HT-29 (cell line): ENCODE measurements at regions not wholly inside any gene's neighbourhood (a gene's known extent, or its start where the extent isn't known, plus 50 kb on each side); places are given as distances from the start of the nearest gene placed in this dataset. TPM values are rescaled to one million over a fixed set of nuclear protein-coding genes. Genes with fewer than 3 reads are reported as not detected.

Experiments
- DNase-seq: peaks from one replicate; pipeline ENCODE4 v3.0.0-alpha.2; 2015; ENCODE audit warnings: low spot score
- small RNA-seq: library from RNA; depleted of rRNA; stranded (forward); fragments of <200 nt; gene quantifications from one replicate; pipeline ENCODE3, GENCODE V24; 2014

- no peak for DNase-seq
Observed at GRCh38 chr2:163849756-163850435, 114.1 kb upstream of the FIGN start.

GRCh38 chr2:163838890-163839289 lies 103.1 kb upstream of the FIGN start:
- DNase-seq: no peak

GRCh38 chr2:163836167-163836566 lies 100.4 kb upstream of the FIGN start:
- DNase-seq: no peak

- DNase-seq: no peak
Observed at GRCh38 chr2:163834841-163835240, 99.0 kb upstream of the FIGN start.

- DNase-seq: no peak
Observed at GRCh38 chr2:163834221-163834620, 98.4 kb upstream of the FIGN start.

GRCh38 chr2:163828771-163829170 lies 93.0 kb upstream of the FIGN start:
- no peak for DNase-seq

- DNase-seq: no peak
Observed at GRCh38 chr2:163822033-163822432, 86.2 kb upstream of the FIGN start.

- no peak for DNase-seq
Observed at GRCh38 chr2:163812926-163813520, 77.2 kb upstream of the FIGN start.

- DNase-seq: peak; percentile 4
Observed at GRCh38 chr2:163808406-163808805, 72.6 kb upstream of the FIGN start.

- DNase-seq: no peak
Observed at GRCh38 chr2:163802284-163802683, 66.5 kb upstream of the FIGN start.

- no peak for DNase-seq
Observed at GRCh38 chr2:163801486-163801885, 65.7 kb upstream of the FIGN start.

GRCh38 chr2:163800951-163801381 lies 65.2 kb upstream of the FIGN start:
- DNase-seq: no peak

GRCh38 chr2:163799807-163800206 lies 64.0 kb upstream of the FIGN start:
- no peak for DNase-seq

GRCh38 chr2:163794635-163795034 lies 58.8 kb upstream of the FIGN start:
- no peak for DNase-seq

Small RNAs in the stretch of these regions (small RNA-seq; reads per million reads assigned to genes)
- gene CYP2C56P: not detected
